Cardiac fibroblast (primary cell): ENCODE measurements at regions not wholly inside any gene's neighbourhood (a gene's known extent, or its start where the extent isn't known, plus 50 kb on each side); places are given as distances from the start of the nearest gene placed in this dataset.

Experiments
- DNase-seq, 2 donors: peaks; one replicate each; pipeline versions ENCODE4 v3.0.0 to v3.0.0-alpha.2; 2010; ENCODE audit warnings: low read depth in 2 of 2
- H3K4me3 ChIP-seq, 2 donors: replicated peaks in 1 of 2; 1 replicate in 1 of 2; 2 replicates in 1 of 2; pipeline ENCODE4 v1.5.1; 2011; ENCODE audit warnings: low read depth in 2 of 2, low read length in 2 of 2, mild to moderate bottlenecking in 2 of 2, moderate library complexity in 1 of 2
- CTCF ChIP-seq: IDR thresholded peaks from one replicate; pipeline ENCODE4 v1.5.1; 2011; ENCODE audit warnings: low read depth, mild to moderate bottlenecking, low read length, inconsistent platforms

- no peak for DNase-seq
- TF ChIP-seq CTCF, result no peak
- no peak overlapping the region for H3K4me3 ChIP-seq
These were observed 1037.2 kb upstream of the ACVR2A start for GRCh38 chr2:146807568-146808168.

GRCh38 chr2:146806364-146807005, 1038.3 kb upstream of the ACVR2A start:
- no peak for TF ChIP-seq CTCF
- peak; percentile 50 to 56 for DNase-seq
- no peak overlapping the region for H3K4me3 ChIP-seq

- TF ChIP-seq CTCF, result no peak
- no peak overlapping the region for H3K4me3 ChIP-seq
- DNase-seq, result no peak
These were observed 1040.5 kb upstream of the ACVR2A start for GRCh38 chr2:146804288-146804687.

- no peak for TF ChIP-seq CTCF
- no peak overlapping the region for H3K4me3 ChIP-seq
- peak in 1 of 2 donors; percentile 3 for DNase-seq
These were observed 1042.9 kb upstream of the ACVR2A start for GRCh38 chr2:146801886-146802285.

- no peak overlapping the region for H3K4me3 ChIP-seq
- no peak for TF ChIP-seq CTCF
- DNase-seq, result no peak
These were observed 1058.4 kb upstream of the ACVR2A start for GRCh38 chr2:146786396-146786795.

GRCh38 chr2:146785101-146785500, 1059.7 kb upstream of the ACVR2A start:
- no peak overlapping the region for H3K4me3 ChIP-seq
- TF ChIP-seq CTCF, result no peak
- no peak for DNase-seq
